GM21515 (cell line): ENCODE measurements at regions not wholly inside any gene's neighbourhood (a gene's known extent, or its start where the extent isn't known, plus 50 kb on each side); places are given as distances from the start of the nearest gene placed in this dataset.
"Not testable (repeated sequence)": the region's sequence is repeated elsewhere in the genome, so short reads cannot be mapped to it uniquely, and the experiment has no call there.

Source experiments
- ATAC-seq: cut with Tn5 transposase; IDR thresholded peaks from one replicate; pipeline ENCODE4 v1.9.1; 2021; ENCODE audit not compliant: unreplicated experiment

DNA sequence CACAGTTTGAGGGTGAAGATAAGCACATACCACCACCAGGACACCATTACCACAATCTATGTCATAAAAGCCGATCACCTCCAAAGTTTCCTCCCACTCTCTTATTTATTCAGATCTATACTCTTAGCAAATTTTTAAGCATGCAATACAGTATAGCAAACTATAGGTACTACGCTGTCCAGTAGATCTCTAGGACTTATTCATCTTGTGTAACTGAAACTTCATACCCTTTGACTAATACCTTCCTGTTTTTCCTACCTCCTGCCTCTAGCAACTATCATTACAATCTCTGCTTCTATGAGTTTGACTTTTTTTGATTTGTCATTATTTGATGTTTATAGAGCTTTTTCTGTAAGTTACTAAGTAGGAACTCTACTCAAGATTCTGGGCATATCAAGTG lies 84.5 kb upstream of the MANSC4 start:
- no peak for ATAC-seq

- ATAC-seq: no peak
Measured at GRCh38 chr12:27863839-27864238, 83.8 kb upstream of the MANSC4 start.

- peak; percentile 94 for ATAC-seq
Measured at GRCh38 chr12:27861428-27862167, 81.6 kb upstream of the MANSC4 start.

DNA sequence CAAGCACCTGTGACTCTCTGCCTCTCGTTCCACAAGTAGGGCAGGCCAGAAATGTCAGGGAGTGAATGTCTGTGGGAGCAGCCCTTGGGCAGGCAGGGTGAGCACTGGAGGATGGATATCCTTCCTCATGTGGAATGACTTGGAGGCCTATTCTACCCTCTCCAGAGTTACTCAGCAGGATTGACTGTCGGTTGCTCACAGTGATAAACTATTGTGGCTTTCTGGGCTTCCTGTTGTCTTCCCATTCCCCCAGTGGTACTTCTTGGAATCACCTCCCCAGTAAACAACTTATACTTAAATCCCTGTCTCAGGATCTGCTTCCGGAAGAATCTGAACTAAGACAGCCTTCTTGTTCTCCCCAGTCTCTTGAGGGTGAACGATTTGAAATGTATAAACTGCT lies 79.6 kb upstream of the MANSC4 start:
- ATAC-seq: no peak

GRCh38 chr12:27857006-27857405 lies 77.0 kb upstream of the MANSC4 start:
- ATAC-seq: not testable (repeated sequence)

- no peak for ATAC-seq
Measured at GRCh38 chr12:27852742-27853141, 72.7 kb upstream of the MANSC4 start.
